Choroid plexus epithelial cell (primary cell): ENCODE measurements at regions not wholly inside any gene's neighbourhood (a gene's known extent, or its start where the extent isn't known, plus 50 kb on each side); places are given as distances from the start of the nearest gene placed in this dataset.
"Not testable (repeated sequence)": the region's sequence is repeated elsewhere in the genome, so short reads cannot be mapped to it uniquely, and the experiment has no call there.

ENCODE experiments used
- DNase-seq: peaks from one replicate; pipeline ENCODE4 v3.0.0-alpha.2; 2010; ENCODE audit warnings: low read depth
- H3K4me3 ChIP-seq: 2 replicates; pipeline ENCODE4 v1.5.1; 2011; ENCODE audit warnings: low read depth, mild to moderate bottlenecking, control low read depth, low read length, moderate library complexity
- CTCF ChIP-seq: conservative IDR thresholded peaks from 2 replicates; pipeline ENCODE4 v1.5.1; 2011; ENCODE audit warnings: low read depth, mild to moderate bottlenecking, control low read depth, inconsistent platforms, low read length, moderate library complexity

GRCh38 chr16:60214311-60214710, 1480.2 kb upstream of the GOT2 start:
- no peak for TF ChIP-seq CTCF
- H3K4me3 ChIP-seq = no peak overlapping the region
- DNase-seq = no peak

GRCh38 chr16:60206516-60206915, 1472.4 kb upstream of the GOT2 start:
- H3K4me3 ChIP-seq = no peak overlapping the region
- TF ChIP-seq CTCF = no peak
- no peak for DNase-seq

- DNase-seq = no peak
- TF ChIP-seq CTCF = no peak
- H3K4me3 ChIP-seq = no peak overlapping the region
Measured at GRCh38 chr16:60204181-60204580, 1470.1 kb upstream of the GOT2 start.

GRCh38 chr16:60203525-60204124, 1469.5 kb upstream of the GOT2 start:
- no peak overlapping the region for H3K4me3 ChIP-seq
- peak; percentile 64 for TF ChIP-seq CTCF
- peak; percentile 47 for DNase-seq

- DNase-seq, H3K4me3 ChIP-seq: not testable (repeated sequence)
Measured at GRCh38 chr16:60200729-60201128, 1466.6 kb upstream of the GOT2 start.

GRCh38 chr16:60200161-60200560, 1466.0 kb upstream of the GOT2 start:
- TF ChIP-seq CTCF = no peak
- no peak for DNase-seq
- no peak overlapping the region for H3K4me3 ChIP-seq

- no peak overlapping the region for H3K4me3 ChIP-seq
- TF ChIP-seq CTCF = no peak
- DNase-seq = no peak
Measured at GRCh38 chr16:60199150-60199549, 1465.0 kb upstream of the GOT2 start.
